HG03280 (cell line): ENCODE measurements at regions not wholly inside any gene's neighbourhood (a gene's known extent, or its start where the extent isn't known, plus 50 kb on each side); places are given as distances from the start of the nearest gene placed in this dataset.
"Not testable (repeated sequence)": the region's sequence is repeated elsewhere in the genome, so short reads cannot be mapped to it uniquely, and the experiment has no call there.

ENCODE experiments used
- ATAC-seq: cut with Tn5 transposase; IDR thresholded peaks from one replicate; pipeline ENCODE4 v1.9.1; 2021; ENCODE audit warnings: mild to moderate bottlenecking, moderate library complexity; ENCODE audit not compliant: unreplicated experiment

- ATAC-seq: no peak
Observed at GRCh38 chr2:53211201-53211774, 556.3 kb upstream of the CHAC2 start.

GRCh38 chr2:53210538-53210937 lies 557.1 kb upstream of the CHAC2 start:
- ATAC-seq: no peak

- ATAC-seq: no peak
Observed at GRCh38 chr2:53209679-53210458, 557.7 kb upstream of the CHAC2 start.

DNA sequence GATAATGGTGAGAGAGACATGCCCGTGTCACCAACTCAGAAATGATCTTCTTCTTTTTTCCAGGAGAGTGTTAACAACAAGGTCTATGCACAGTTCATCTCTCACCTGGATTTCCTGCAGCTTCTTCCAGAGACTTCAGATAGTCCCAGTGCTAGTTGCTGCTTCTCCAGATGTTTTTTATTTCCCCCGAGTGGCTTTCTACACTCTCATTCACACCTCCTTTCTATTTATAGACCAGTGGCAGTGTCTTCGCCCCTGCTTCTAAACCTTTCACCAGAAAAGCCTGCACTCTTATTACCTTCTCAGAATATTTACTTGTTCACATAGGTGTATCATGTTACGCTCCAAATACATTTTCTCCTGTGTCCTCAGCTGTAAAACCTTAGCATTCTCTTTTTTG lies 558.8 kb upstream of the CHAC2 start:
- ATAC-seq: no peak

GRCh38 chr2:53206226-53206625 lies 561.4 kb upstream of the CHAC2 start:
- not testable (repeated sequence) for ATAC-seq

- no peak for ATAC-seq
Observed at GRCh38 chr2:53202063-53202462, 565.5 kb upstream of the CHAC2 start.

- ATAC-seq: no peak
Observed at GRCh38 chr2:53200072-53200471, 567.5 kb upstream of the CHAC2 start.

DNA sequence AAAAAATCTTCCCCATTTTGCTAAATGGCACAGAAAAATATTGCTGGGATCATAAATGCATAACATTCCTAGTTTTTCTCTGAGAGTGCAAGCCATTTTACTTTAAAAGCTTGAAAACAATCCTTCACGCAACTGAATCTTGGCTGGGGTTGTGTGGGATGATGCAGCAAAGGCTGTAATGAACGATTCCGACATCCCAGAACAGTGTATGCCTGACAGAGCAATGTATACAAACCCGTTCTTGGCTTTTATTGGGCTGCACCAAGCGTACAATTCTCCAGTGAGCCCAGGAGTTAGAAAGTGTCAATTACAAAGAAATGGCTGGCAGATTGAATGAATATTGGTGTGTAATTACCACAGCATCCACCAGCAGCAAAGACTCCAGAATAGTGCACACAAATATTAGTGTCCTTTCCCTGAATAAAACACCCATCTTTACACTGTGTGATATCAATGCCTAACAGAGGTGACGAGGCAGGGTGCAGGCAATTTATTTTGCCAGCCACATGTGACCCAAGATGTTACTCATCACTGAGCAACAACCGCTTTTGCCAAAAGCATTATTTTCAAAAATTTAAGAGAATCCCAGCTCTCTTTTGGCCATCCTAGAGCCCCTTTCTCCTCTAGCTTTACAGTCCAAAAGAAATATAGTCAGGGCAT lies 578.6 kb upstream of the CHAC2 start:
- no peak for ATAC-seq

- ATAC-seq: no peak
Observed at GRCh38 chr2:53183581-53183980, 584.0 kb upstream of the CHAC2 start.

DNA sequence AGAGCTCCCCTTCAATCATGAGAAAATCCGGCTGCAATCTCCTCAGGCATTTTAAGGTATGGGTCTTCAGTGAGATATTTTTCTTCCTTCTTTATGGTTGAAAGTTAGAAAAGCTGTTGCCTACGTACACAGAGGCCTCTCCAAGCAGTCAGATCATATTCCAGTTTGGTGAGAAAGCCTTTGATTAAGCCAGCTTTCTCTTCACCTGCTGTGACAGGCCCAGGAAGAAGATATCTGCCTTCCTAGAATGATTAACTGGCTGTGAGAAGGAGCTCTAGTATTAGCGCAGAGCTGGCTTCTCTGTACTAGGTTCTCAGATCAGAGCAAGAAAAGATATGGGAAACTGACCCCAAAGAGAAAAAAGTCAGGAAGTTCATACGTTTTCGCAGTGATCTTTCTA lies 585.0 kb upstream of the CHAC2 start:
- no peak for ATAC-seq

GRCh38 chr2:53181759-53182158 lies 585.8 kb upstream of the CHAC2 start:
- ATAC-seq: no peak

GRCh38 chr2:53177327-53177726 lies 590.3 kb upstream of the CHAC2 start:
- ATAC-seq: no peak

DNA sequence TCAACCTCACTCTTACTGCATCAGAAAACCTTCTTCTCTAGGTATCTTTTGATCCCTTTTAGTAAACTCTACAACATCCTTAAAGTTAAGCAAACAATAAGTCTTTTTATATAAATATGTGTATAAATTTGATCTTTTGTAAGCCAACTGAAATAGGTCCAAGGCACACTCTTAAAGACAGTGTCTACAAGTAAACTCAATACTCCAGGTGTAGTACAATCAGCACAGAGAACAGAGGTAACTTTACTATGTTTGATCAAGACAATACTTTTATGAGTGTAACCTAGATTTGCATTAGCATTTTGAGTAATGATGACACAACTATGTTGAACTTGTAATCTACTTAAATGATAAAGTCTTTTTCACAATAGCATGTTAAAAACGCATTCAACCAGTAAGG lies 593.1 kb upstream of the CHAC2 start:
- no peak for ATAC-seq

- ATAC-seq: no peak
Observed at GRCh38 chr2:53173698-53174455, 593.7 kb upstream of the CHAC2 start.

- ATAC-seq: no peak
Observed at GRCh38 chr2:53173091-53173490, 594.5 kb upstream of the CHAC2 start.

DNA sequence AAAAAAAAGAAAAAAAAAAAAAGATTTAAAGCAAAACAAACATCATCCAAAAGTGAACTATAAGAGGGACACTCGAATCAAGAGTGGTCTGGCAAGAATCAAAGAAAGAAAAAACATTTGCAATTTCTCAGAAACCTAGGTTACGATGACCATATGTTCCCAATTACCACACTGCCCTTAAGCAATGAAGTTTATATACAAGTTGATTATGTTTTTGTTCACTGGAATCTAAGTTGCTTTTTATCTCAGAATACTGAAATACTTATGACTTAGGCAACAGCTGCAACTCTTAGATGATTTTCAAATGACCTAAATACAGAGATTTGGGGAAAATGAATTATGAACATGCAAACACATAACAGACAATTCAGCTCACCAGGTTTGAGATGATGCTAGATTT lies 597.1 kb upstream of the CHAC2 start:
- no peak for ATAC-seq

DNA sequence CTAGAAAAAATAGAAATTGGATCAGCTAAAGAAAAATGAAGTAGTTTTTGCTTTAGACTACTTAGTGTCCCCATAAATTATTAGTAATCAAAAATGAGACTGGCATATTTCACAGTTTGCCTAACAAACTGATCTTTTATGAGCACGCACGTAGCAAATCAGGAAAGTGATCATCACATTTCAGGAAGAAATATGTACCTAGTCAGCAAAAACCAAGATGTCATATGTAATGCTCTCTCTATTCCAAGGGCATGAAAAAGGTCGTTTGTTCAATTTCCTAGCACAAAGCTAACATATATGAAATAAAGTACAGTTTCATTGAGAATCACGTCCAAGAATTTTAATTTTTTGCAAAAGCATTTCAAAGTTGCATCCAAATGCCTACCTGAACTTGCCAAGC lies 600.4 kb upstream of the CHAC2 start:
- no peak for ATAC-seq

GRCh38 chr2:53150146-53150545 lies 617.5 kb upstream of the CHAC2 start:
- no peak for ATAC-seq

DNA sequence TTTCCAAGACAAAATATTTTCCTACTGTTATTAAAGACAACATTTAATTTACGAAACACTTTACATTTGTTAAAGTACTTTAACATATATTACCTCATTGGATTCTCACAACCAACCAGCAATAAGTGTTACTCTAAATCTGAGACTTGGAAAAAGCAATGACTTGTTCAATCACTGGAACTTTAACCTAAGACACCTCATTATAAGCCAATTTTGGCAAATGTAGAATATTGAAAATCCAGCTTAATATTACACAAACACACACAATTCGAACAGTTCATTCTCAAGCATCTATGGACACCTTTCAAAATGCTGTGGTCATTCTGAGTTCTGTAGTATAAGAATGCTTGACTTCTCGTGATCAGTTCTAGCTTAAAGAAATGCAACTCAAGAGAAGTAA lies 619.4 kb upstream of the CHAC2 start:
- ATAC-seq: no peak

GRCh38 chr2:53131416-53131815 lies 636.2 kb upstream of the CHAC2 start:
- no peak for ATAC-seq

GRCh38 chr2:53130441-53130943 lies 637.1 kb upstream of the CHAC2 start:
- no peak for ATAC-seq
